Uterus (tissue), 2 donors: ENCODE measurements at regions not wholly inside any gene's neighbourhood (a gene's known extent, or its start where the extent isn't known, plus 50 kb on each side); places are given as distances from the start of the nearest gene placed in this dataset.

Experiments used
- POLR2A ChIP-seq, 2 donors: fragments of 450-650 bp; IDR thresholded peaks; one replicate each; pipeline ENCODE4 v1.6.1; 2016; ENCODE audit warnings: antibody characterized with exemption in 2 of 2, mild to moderate bottlenecking in 1 of 2, moderate library complexity in 1 of 2
- TF ChIP-seq, protein P1 (sequence below), 4 experiments: fragments of 200-600 bp in 2 of 4; fragments of 450-650 bp in 2 of 4; sonication (generic) in 2 of 4; IDR thresholded peaks; one replicate each; pipeline ENCODE4 v1.5.1; 2016 to 2019; ENCODE audit warnings: antibody characterized with exemption in 4 of 4, mild to moderate bottlenecking in 2 of 4, moderate library complexity in 1 of 4

DNA sequence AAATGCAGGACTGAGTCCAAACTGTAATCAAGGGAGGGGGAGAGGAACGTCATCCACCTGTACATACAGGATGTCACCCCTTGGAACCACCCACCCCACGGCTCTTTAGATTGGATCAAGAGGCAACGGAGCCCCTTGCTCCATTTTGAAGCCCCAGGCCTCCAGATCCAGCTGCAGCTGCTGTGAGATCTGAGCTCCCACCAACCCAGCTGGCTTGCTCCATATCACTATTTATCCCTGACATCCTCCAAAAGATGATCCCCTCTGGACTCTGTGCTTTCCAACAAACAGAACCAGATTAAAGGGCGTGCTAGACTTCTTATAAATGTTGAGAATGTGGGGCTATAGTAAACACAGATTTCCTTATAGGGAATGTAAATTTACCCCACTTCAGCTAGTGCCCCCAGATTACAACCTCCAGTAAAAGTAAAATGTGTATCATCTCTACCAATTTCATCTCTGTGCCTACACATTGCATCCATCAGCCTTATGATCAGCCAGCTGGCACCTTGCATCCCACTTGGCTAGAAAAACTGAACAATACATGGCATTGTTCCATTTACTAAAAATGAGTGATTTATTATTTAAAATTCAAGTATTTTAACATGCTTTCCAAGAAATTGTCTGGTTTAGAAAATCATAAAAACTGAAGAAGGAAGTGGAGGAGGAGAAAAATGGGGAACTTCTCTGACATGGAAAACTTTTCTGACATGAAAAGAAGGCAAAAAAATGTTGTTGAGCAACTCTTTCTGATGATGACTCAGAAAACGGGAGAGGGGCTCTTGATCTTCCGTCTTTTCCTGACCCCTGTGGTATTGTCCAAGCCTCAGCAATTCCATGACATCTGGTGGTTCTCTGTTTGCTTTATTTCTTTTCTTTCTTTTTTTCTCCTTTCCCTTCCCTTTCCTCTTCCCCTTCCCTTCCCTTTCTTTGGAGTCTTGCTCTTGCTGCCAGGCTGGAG lies 262.6 kb upstream of the THUMPD2 start:
- TF ChIP-seq, protein P1, sequence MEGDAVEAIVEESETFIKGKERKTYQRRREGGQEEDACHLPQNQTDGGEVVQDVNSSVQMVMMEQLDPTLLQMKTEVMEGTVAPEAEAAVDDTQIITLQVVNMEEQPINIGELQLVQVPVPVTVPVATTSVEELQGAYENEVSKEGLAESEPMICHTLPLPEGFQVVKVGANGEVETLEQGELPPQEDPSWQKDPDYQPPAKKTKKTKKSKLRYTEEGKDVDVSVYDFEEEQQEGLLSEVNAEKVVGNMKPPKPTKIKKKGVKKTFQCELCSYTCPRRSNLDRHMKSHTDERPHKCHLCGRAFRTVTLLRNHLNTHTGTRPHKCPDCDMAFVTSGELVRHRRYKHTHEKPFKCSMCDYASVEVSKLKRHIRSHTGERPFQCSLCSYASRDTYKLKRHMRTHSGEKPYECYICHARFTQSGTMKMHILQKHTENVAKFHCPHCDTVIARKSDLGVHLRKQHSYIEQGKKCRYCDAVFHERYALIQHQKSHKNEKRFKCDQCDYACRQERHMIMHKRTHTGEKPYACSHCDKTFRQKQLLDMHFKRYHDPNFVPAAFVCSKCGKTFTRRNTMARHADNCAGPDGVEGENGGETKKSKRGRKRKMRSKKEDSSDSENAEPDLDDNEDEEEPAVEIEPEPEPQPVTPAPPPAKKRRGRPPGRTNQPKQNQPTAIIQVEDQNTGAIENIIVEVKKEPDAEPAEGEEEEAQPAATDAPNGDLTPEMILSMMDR (IDR thresholded peaks at IDR 0.05): no peak
- no peak for TF ChIP-seq POLR2A (IDR thresholded peaks at IDR 0.05)
